SW480 (cell line): ENCODE measurements at regions not wholly inside any gene's neighbourhood (a gene's known extent, or its start where the extent isn't known, plus 50 kb on each side); places are given as distances from the start of the nearest gene placed in this dataset.
A peak's percentile ranks its signal among the peaks of the same experiment; 100 is the strongest.

ENCODE experiments used
- DNase-seq: peaks from one replicate; pipeline ENCODE4 v3.0.0-alpha.2; 2016; ENCODE audit warnings: low spot score

DNA sequence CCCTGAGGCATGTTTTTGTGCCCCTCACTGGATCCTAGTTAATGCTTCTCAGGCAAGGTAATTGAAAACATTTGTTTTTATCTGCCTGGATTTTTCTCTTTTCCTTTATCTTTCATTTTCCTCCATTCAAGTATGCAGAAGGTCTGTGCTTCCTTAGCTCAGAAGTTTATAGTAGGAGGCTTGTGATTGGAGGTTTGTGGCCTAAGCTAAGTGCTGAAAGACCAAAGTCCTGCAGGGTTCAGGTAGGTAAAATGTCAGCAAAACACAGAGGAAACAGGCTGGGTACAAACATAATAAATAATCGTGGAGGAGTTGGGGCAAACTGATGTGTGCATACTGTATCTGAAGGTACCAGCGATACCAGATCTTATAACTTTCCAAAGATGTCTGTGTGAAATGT lies 230.9 kb upstream of the KLF4 start:
- DNase-seq: no peak

DNA sequence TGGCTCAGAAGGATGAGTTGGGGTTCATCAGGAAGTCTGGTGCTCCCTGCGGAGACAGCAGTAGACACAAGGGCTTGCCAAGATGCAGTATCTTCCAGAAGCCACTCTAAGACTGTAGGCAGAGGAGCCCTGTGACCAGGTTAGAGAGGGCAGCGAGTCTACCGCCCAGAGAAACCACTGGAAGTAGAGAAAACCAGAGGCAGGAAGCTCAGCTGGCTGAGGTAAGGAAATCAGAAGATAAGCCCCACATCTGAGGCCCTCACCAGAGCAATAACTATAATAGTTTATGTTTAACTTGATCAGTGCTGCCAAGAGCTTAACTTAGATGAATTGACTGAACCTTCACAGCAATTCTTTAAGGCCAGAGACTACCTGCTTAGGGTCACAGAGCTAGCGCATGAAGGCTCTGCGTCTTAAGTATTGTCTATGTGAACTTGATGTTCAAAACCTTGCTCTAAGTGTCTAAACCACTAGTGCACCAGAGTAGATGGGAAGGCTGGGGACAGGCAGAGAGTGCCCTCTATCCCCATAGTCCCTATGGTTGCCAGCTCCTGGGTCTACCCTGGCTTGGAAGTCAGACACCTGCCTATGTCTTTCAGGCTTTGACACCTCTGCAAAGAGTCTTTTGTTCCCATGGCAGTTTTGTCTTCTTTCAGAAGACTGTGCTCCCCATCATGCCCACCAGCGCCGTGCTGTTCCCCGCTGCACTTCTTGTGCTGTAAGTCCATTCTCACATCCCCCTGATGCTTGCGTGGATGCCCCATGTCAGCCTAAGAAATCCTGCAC lies 228.2 kb upstream of the KLF4 start:
- DNase-seq: no peak

DNA sequence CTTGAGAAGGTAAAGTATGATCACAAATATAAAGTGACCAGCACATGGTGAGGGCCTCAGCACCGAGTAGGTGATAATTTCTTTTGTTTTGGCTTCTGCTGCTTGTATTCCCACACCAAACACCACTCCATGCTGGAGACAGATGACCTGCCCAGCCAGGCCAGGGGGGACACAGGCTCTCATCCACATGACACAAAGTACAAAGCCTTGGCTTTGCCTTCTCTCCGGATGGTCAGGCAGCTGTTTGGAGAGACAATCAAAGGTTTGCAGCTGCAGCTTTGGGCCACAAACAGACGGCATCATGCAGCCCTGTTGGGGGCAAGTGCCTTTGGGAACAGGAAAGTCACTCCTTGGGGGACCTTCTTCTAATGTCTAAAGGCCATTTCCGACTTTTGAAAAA lies 226.2 kb upstream of the KLF4 start:
- no peak for DNase-seq

DNA sequence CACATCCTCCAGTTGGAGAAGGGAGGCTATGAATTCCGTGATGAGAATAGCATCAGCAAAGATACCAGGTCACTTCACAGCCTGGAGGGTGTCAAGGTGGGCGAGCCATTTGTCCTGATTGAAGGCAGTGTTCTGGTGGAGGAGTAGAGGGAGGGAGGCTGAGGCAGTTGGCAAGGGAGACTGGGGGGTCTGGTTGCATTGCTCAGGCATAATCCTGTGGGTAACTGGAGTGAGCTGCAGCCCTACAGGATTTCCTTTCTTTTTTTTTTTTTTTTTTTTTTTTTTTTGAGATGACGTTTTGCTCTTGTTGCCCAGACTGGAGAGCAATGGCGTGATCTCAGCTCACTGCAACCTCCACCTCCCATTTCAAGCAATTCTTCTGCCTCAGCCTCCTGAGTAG lies 223.9 kb upstream of the KLF4 start:
- no peak for DNase-seq

GRCh38 chr9:107712390-107712789 lies 222.8 kb upstream of the KLF4 start:
- DNase-seq: peak; percentile 76

GRCh38 chr9:107711542-107711941 lies 222.0 kb upstream of the KLF4 start:
- DNase-seq: peak; percentile 83

DNA sequence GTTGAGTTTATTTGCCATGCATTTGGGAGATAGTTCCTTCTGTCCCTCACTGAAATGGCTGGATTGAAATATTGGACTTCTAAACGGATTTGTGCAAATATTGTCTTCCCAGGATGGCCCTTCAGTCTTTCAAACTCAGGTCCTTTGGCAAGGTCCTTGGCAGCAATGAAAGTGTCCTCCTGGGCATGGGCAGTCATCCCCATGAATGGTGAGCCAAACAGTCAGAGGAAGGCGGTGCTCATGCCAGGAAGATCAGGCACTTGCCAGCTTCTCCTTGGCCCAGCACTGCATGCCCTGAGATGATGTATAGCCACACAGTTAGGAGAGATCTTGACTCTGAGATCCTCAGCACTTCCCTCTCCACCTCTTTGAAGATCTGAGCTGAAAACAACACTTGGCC lies 221.4 kb upstream of the KLF4 start:
- no peak for DNase-seq

DNA sequence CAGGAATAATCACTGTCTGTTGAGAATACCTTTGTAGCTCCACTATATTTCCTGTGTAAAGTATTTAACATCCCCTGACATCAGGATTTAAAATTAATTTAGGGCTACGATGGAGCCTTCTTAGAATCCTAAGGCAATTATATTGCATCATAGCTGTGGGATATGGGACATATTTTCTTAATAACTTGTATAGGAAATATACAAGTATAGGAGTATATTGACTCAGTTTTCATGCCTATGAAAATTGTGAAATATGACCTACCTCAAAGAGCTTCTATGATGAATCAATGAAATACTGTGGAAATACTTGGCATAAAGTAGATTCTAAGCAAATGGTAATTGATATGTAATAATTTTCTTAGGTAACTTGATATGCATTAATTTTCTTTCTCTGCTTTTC lies 221.0 kb upstream of the KLF4 start:
- DNase-seq: no peak

- no peak for DNase-seq
Measured at GRCh38 chr9:107708791-107709190, 219.2 kb upstream of the KLF4 start.

GRCh38 chr9:107707915-107708441 lies 218.4 kb upstream of the KLF4 start:
- peak; percentile 75 for DNase-seq

GRCh38 chr9:107707428-107707837 lies 217.9 kb upstream of the KLF4 start:
- DNase-seq: no peak

DNA sequence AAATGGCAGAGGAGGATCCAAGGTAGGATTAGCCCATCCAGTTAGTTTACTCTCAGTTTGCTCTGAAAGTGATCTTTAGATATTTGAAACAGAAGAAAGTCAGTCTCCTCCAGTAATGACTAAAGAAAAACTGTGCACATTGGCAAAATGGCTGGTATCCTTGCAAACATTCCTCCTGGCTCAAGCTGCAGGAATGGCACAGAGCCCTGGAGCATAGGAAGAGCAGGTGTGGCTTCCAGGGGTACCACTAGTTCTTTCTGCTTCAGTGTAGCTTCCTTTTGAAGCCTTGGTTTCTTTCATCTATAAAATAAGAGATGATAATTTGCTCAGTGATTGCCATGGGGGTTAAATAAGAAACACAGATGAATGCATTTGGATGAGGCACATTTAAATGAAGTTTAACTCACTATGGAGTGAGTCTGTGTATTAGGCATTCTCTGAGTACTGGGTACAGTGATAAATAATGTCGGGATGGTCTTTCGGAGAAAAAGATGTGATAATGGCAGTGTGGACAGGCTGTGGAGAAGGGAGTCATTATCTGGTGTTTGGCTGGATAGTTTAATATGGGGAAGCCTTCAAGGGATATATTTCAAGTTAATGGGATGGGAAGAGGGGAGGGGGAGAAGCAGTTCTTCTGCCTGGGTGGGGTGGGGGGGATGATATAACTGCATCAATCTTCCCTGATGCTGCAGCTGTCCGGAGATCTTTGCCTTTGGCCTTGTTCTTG lies 217.3 kb upstream of the KLF4 start:
- DNase-seq: no peak

GRCh38 chr9:107705521-107705920 lies 216.0 kb upstream of the KLF4 start:
- DNase-seq: no peak

DNA sequence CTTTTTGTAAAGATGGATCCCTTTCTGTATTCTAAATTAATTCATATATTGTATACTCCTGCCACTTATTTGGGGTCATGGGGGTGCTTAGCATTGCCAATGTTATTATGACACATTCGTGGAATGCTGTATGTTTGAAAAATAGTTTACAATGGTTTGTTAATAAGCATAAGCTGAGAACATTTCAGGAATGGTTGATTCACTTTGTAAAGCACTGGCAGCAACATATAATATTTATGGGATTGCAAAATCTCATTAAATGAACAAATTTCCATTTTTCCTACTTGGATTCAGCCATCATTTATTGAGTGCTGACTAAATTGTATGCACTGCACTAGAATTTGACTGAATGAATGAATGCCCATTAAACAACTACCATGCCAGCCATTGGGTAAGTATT lies 215.2 kb upstream of the KLF4 start:
- no peak for DNase-seq

GRCh38 chr9:107703651-107704050 lies 214.1 kb upstream of the KLF4 start:
- no peak for DNase-seq

DNA sequence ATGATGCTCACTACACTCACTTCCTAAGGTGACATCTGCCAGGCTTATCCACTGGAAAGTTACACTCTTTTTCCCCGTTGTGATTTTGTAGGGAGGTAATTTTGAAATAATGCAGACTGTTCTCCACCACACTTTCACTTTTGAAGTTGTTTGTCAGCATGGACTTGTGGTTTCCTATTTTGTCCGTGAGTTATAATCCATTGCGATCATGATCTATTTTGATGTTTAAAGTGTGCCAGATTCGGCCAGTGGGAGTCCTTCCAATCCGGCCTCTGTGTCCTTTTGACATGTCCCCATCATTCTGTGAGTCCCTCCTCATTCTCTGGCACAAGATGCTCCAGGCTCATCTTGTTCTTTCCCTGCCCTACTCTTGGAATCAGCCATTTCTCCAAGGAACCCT lies 211.3 kb upstream of the KLF4 start:
- DNase-seq: no peak

DNA sequence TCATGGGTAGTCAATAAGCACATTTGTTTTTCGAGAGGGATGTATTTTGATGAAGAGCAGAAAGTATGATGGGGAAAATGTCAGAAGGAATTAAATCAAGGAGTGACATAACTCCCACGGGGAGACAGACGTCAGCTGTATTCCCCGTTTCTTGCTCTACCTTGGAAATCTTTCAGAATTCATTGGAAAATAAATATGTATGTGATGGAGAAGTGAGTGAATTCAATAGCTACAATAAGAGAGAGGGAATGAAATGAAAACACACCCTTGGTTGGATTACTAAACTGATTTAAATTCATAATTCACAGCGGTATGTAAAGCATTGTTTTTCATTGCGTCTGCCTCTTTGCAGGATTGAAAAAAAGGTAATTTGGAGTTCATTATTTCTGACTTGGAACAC lies 209.7 kb upstream of the KLF4 start:
- no peak for DNase-seq

GRCh38 chr9:107698779-107699178 lies 209.2 kb upstream of the KLF4 start:
- DNase-seq: no peak

DNA sequence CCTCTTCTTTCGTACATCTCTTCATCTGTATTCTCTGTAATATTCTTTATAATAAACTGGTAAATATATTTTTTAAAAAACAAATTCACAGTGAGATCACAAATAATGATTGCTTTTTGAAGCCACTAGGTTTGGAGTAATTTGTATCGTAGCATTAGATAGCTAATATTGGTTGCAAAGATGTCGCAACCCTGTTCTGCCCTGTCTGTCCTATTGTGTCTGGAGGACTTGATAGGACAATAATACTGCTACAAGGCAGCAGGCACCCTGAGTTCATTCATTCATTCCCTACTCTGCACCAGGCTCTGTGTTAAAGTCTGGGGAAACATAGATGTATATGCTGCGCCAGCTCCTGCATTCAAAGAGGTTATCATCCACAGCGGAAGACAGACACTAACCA lies 206.7 kb upstream of the KLF4 start:
- no peak for DNase-seq

DNA sequence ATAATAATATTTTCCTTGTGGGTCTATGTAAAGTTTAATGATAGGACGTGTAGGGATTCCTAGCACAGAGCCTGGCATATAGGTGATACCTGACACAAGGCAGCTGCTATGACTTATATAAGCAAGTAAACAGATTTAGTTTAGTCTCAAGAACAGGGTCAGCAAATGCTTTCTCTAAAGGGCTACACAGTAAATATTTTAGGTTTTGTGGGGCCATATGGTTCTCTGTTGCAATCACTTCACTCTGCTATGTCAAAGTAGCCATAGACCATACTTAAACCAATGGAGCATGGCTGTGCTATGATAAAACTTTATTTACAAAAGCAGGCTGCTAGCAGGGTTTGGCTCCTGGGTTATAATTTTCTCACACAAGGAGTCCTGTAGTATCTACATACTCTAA lies 204.8 kb upstream of the KLF4 start:
- DNase-seq: no peak

DNA sequence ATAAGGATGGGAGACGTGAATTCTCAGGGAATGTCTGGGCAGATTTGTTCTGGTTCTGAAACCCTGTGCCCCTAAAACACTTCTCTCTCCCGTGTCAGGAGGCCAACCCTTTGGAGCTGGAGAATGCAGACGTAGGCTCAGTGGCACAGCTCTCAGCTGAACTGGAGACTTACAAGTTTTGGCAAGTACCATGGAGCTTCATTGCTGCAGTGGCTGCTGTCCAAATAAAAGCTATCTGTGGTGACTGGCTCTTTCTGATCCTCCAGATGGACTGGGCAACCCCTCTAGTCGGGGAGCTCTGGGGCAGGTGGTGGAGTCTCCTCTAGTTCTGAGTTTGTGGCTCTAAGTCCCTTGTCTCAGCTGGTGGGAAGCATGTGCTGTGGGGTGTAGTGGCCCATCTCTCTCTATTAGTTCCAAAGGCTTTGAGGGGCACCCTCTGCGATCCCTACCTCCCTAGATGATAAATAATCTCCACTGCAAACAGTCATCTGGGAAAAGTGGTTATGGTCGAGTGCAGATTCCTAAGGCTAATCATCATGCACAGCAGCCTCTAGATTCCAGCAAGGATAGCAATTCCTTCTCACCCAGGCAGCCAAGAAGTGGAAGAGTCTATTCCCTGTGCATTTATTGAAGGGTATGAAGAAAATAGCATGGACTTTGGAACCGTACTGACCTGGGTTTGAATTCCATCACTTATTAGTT lies 204.2 kb upstream of the KLF4 start:
- no peak for DNase-seq

DNA sequence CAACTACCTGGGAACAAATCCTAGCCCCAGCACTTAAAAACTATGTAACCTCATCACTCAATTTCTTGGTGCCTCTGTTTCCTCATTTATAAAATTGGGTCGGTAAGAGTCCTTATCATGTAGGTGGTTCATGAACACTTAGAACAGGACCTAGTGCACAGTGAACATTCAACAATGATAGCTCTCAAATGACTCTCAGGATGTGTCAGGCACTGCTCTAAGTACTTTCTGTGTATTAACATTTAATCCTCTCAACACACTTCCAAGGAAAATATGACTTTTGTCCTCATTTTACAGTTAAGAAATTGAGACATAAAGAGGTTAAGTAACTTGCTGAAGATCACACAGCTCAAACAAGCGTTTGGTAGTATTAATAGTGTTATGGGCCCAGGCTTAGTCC lies 202.1 kb upstream of the KLF4 start:
- no peak for DNase-seq

DNA sequence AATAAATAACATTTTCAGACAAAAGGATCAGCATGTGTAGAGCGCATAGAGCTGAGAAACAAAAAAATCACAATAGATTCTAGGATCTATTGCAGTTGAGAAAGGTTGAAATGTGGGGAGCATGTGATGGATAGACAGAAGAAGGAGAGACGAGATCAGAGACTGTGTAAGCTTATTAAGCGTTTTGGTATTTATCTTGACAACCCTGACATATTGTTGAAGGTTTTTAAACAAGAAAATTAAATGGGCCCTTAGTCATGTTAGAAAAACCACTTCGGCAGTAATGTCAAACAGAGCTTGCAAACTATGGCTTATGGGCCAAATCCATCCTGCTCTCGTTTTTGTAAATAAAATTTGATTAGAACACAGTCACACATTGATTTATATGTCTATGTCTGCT lies 200.5 kb upstream of the KLF4 start:
- no peak for DNase-seq
